ENCODE measurements at regions not wholly inside any gene's neighbourhood (a gene's known extent, or its start where the extent isn't known, plus 50 kb on each side); places are given as distances from the start of the nearest gene placed in this dataset.
"Not testable (repeated sequence)": the region's sequence is repeated elsewhere in the genome, so short reads cannot be mapped to it uniquely, and the experiment has no call there.

DNA sequence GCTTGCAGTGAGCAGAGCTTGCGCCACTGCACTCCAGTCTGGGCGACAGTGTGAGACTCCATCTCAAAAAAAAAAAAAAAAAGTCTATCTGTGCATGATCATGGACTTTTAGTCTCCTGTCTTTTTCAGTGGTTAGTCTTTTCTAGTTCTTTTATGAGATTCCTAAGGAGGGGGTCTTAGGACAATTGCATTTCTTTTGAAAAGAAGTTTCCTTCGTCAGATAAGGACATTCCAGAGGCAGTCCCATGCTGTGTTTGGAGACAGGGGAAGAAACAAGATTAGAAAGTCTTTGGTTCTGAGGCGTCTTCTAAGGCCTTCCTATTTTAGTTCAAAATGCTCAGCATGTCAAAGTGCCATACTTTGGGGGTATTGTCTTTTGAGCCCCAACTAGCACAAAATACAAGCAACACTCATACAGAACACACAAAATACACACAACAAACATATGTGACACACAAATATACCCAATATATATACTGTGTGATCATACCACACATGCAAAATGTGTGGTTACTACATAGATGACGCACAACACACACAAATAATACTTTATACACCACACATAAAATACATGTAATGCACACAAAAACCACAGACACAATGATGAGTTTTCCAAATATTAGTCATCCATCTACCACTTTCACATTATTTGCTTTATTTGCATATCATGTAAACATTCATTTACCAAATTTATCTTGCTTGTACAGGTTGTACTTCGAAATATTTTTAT, 394.5 kb downstream of the SPATA31D1 start:
- DNase-seq (ENCODE audit: low spot score) = no peak

DNA sequence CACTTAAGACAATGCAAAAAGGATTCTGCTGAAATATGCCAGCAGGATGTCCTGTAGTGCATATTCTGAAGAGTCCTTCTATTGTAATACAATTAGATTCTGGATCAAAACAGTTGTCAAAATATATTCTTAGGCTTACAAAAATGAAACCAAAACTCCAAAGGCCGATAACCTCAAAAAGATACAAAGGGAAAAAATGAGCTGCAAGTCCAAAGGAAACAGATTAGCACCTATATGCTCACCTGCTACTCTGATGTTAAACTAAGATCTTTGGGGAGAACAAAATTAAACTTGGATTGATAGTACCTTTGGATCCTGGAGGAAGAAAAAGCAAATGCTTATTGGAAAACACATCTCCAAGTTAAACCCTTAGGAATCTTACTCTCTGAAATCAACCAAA, 397.1 kb downstream of the SPATA31D1 start:
- DNase-seq (ENCODE audit: low spot score) = no peak

DNA sequence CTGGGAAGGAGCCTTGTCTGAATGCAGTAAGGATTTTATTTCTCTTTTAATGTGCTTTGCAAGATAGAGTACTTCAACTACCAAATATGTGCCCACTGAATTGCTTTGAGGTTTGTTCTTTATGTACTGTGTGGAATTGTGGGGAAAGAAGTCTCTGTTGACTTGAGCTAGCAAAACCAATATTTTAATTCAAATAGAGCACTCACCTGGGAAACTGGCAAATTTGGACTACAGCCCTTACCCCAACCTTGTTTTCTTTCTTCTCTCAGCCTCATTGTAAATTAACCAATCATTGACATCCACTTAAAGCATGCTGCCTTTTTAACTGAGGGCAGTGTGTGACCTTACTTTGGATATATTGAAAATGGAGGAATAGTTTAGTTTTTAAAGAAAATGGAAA, 409.0 kb downstream of the SPATA31D1 start:
- no peak for DNase-seq (ENCODE audit: low spot score)

DNA sequence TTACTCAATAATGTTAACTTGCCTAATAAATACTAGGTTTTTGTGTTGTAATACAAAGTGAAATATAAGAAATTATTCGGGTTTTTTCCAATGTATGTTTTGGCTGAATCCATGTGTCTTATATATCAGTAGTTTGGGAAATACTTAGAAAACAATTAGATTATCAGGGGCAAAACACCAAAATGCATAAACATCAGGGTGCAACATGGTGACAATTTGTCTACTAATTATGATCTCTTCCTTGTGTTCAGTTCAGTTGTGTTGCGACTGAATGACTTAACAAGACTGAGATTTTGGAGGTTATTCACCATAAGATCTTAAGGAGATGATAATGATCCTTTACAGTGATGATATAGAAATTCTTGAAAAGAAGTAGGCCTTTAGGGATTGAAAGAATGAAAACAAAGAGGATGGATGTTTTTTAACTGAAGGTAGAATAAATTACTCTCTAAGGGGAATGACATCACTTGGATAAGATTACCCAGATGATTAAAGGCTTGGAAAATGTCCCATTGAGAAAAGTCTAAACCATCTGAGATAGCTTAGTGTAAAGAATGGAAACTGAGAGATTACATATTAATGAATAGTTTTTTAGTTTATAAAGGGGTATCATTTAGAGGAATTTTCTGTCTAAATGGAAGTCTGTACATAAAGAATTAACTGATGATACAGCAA, 415.8 kb downstream of the SPATA31D1 start:
- no peak for DNase-seq (ENCODE audit: low spot score)

DNA sequence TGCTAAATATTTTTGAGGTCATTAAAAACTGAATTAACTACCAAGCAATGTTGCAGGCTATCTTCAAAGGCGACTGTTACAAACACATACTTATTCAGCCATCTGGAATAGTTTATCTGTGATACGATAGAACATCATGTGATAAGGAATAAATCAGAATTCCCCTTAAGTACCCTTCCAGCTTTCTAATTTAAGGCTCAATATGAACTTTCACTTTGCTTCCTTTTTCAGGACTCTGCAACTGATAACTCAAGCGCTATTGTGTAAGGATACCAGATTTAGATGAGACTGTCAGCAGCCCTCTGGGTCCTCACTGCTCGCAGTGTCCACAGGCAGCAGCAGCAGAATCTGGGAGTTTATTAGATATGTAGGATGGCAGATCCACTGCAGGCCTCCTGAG, 416.3 kb downstream of the SPATA31D1 start:
- DNase-seq (ENCODE audit: low spot score) = no peak

DNA sequence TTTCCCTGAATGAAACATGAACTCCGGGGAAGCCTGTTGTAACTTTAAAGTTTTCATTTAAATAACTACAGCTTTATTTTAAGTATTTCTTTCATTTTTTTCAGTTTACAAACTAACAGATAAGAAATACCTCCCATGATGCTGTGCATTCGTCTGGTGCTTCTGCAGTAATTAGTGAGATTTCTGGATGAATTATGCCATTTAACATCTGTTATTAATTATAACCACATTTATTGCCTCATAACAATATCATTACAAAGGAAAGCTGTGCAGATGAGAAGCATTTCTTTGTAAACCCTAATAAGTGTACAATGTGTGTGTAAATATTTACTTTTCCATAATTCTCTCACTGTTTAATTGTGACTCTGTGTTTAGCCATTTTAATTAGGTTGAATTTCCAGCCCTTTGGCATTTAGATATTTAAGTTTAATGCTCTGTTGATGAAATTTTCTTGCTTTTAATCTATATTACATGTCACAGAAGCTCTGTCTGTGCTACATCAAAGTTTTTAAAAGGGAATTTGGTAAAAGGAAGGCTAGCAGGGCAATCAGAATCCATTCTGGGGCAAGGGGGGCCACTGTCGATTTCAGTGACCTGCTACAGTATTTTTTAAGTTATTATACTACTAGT, 418.0 kb downstream of the SPATA31D1 start:
- no peak for DNase-seq (ENCODE audit: low spot score)

DNA sequence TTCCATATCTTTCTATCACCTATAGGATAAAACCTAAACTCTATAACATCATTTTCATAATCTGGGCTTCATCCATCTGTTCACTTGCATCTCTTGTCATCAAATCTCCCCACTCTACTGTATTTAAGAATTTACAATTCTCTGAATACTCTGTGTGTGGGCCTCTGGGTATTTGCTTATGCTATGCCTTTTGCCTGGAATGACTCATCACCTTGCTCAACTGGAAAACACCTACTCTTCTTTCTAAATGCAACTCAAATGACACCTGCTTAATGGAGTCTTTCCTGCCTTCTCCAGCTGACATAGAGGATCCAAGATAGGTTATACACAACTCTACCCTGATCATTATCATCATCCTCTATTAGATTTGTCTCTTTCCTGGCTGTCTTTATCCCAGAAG, 421.7 kb downstream of the SPATA31D1 start:
- DNase-seq (ENCODE audit: low spot score) = peak; percentile 20

DNA sequence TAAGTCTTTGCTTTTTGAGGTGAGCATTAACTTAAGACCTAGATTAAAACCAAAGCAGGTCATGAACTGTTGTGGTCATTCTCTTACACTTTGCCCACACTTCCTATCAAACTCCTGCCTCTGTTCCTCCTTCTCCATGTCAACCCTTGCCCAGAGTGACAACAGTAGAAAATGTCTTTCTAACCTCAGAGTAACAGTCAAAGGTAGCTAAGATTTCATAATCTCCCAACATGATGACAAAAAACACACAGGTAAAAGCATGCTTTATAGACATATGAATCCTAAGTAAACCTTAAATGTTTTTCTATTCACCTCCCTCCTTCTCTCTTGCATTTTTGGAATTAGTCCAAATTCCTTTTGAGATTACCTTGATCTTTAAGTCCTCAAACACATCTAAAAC, 422.3 kb downstream of the SPATA31D1 start:
- DNase-seq (ENCODE audit: low spot score) = no peak

DNA sequence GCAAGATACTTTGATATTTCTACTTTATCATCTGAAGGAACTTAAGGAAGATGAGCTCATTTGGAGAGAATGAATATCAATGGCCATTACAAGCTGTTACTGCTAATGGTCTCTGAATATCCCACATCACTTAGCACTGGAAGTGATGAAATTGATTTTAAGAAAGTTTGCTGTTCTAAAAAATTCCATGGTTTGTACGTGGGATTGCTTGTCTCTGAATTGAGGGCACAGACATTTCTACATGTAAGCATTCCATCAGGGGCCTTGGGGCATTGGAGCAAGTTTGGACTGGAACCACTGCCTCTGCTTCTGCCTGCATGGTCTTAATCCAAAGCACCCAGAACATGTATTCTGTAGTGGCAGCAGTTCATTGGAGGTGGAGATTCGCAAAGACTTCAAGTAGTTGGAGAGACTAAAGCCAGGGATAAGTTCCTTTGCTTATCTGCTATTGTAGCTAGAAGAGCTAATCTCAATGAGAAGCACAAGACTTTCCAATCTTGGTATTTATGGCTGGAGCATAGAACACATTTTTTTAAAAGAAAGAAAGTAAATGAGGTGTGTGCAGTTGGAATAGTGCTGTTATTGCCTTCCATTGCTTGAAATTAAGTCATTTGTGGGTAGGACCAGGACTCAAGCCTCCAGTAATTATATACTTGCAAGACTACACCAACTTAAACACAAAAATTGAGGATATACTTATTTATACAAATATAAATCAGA, 424.2 kb downstream of the SPATA31D1 start:
- DNase-seq (ENCODE audit: low spot score) = no peak

DNA sequence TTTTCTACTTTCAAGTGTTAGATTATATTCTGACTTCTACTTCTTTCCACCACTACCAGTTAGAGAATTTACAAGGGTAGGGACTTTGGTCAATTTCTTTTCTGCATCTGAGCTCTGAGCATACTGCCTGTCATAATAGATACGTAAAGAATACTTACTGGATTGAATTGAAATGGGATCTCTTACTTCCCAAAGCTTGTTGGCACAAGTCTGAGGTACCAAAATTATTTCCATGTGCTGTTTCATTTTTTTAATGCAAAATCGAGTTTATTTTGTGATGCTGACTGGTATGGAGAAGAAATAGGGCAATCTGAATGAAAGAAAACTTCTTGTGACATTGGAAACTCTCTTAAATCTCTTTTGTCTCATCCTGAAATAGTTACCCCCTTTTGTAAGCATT, 428.9 kb downstream of the SPATA31D1 start:
- no peak for DNase-seq (ENCODE audit: low spot score)

DNA sequence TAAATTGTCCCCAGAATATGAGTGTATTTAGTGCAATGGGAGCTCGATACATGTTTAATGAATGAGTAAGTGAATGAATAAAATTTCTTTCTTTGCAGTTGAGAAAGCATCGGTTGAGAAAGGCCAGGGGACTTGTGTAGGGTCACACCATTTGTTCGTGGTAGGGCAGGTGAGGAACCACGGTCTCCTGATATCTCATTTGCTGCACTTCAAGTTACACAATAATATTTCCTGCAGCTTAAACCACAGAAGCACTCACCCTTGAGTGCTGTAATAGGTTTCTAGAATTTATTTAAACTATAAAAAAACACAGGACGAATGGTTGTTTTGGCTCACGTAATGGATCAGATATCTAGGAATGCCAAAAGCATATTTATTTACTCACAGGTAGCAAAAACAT, 429.8 kb downstream of the SPATA31D1 start:
- DNase-seq (ENCODE audit: low spot score) = no peak

DNA sequence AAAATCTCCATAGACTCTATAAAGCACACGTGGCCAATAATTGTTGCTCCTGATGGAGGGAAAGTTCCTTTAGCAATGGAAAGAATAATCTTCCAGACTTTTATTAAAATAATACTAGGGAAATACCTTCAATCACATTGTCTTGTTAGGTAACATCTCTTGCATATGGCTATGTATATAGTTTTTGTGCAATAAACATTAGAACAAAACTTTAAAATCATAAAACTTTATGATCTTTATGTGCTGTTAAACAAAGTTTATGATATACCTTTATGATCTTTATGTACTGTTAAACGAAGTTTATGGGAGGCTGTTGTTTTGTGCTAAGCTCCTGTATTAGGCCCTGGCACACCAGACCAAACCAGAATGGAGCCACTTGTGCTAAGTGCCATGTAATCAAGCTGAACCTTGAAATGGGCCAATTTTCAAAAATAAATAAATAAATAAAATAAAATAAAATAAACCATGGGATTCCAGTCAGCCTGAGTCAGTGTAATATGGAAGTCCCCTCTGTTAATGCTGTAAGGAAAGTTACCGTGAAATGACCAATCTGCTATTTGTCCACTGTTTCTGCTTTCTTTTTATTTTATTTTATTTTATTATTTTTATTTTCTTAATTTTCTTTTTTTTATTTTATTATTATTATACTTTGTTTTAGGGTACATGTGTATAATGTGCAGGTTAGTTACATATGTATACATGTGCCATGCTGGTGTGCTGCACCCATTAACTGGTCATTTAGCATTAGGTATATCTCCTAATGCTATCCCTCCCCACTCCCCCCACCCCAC, 431.3 kb downstream of the SPATA31D1 start:
- no peak for DNase-seq (ENCODE audit: low spot score)

DNA sequence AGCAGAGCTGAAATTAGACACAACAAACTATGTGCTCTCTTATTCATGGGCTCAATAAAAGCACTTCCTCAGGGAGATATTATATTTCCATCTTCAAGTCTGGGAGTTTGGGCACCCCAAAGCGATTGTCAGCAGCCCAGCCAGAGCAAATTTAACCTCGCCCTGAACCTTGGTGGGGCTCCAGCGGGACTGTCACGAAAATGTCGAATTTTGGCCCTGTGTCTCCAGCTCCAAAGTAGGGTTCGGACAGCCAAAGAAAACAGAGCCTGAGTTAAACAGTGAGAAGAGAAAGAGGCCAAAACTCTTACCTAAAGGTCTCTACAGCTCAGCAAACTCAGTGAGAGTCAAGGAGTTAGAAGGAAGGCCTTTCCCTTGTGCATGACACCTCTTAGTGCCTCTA, 432.9 kb downstream of the SPATA31D1 start:
- no peak for DNase-seq (ENCODE audit: low spot score)

DNA sequence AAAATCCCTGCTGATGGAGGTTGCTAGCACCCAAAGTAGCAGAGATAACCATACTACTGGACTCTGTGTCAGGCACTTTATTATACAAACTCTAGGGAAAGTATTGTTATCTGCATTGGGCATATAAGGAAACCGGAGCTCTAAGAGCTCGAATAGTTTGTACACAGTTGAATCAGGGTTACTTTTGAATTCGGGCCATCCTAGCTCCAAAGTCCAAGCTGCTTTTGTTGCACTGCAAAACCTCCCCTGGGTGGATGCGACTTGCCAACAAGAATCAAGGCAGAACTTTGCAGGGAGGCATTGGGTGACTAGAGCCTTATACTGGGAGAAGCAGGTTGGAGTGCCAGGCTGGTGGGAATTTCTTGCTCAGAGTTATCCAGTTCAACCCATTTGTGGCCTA, 435.1 kb downstream of the SPATA31D1 start:
- DNase-seq (ENCODE audit: low spot score) = no peak

DNA sequence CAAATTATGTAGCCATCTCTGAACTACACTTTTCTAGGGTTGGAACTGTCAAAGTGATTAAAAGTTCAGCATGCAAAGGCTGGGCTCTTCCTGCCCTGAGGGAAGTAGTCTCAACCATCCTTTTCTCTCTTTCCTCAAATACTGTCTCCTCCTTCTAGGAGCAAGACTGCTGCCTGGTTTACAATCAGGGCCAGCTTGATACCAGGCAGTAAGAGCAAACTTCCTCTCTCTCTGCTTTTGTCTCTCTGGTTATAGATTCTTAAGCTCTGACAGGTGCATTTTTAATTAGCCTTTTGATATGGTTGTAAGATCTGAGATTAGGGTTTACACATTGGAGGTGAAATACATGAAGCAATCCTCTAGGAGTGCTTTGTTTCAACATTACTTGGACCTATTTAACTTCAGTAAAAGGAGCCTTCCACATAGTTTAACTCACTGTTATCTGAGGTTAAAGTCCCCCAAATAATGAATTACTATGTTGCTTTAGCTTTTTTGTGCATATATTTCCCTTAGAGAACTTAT, 436.1 kb downstream of the SPATA31D1 start:
- DNase-seq (ENCODE audit: low spot score) = no peak

DNA sequence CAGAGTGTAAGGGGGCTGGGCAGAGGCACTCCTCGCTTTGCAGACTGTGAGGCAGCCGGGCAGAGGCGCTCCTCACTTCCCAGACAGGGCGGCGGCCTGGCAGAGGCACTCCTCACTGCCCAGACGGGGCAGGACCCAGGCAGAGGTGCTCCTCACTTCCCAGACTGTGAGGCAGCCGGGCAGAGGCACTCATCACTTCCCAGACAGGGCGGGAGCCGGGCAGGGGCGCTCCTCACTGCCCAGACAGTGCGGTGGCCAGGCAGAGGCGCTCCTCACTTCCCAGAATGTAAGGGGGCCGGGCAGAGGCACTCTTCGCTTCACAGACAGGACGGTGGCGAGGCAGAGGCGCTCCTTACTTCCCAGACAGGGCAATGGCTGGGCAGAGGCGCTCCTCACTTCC, 442.5 kb downstream of the SPATA31D1 start:
- DNase-seq (ENCODE audit: low spot score) = no peak

DNA sequence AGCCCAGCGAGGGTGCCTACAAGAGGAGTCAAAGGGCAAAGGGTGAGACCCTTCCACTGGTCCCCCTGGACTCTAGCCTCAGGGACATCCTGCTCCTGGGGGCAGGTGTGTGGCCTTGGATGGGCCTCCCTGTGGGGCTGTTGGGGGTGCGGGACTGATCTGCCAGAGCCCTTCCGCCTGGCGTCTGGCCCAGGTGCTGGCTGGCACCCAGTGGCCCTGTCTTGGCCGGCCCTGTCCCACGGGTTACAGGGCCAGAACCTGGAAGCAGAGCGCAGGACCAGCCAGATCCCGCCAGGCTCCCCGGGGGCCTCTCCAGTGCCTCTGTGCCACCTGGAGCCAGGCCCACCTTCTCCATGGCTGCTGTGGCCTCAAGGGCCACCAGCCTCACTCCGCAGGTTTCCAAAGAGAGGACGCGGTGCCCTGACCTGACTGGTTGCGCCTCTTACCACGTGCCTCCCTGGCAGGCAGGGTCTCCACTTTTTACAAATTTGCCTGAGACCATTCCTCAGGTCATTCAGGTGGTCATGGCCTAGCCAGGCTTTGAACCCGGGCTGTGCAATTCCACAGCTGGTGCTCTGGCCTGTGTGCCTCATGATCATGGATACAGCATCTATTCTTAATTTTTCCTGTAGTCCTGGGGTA, 444.8 kb downstream of the SPATA31D1 start:
- DNase-seq (ENCODE audit: low spot score) = not testable (repeated sequence)

DNA sequence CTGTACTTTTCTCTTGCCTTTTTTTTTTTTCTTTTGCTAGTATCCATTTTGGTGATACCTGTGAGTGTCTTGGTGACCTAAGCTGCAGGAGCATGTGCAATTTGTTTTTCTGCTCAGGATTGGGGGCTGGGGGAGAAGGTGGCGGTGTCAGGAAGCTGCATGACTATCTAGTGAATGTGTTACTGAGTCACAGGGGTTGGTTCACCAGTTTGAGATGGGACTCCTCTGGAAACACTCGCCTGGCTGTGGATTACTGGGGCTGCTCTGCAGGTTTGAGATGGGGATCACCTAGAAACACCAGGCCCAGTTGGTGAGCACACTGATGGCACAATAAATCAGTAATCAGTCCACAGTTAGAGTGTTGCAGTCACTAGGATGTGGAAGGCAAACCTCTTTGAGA, 447.9 kb downstream of the SPATA31D1 start:
- no peak for DNase-seq (ENCODE audit: low spot score)

DNA sequence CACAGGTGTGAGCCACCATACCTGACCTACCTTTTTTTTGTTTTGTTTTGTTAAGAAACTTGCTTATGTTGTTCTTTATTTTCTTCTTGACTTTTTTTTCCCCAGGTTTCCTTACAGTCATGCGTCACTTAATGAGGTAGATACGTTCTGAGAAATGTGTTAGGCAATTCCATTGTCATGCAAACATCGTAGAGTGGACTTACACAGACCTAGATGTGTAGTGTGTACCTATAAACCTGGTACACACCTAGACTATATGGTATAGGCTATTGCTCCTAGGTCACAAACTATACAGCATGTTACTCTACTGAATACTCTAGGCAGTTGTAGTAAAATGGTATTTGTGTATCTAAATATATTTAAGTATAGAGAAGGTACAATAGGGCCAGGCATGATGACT, 448.6 kb downstream of the SPATA31D1 start:
- not testable (repeated sequence) for DNase-seq (ENCODE audit: low spot score)

DNA sequence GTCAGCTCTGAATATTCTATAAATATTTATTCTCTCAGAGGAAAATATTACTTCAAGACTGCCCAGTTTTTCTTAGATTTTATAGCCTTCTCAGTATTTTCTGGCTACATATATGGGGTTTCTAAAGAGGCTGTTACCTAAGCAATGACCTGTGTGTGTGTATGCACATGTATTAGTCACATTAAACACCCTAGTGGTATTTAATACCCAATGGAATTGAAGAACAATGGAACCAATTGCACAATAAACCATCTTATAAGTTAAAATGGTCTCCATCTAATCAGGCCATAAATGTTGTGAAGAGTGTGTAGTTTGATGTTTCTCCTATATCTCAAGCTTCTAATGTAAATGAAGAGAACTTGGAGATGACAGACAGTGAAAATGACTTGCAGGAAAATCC, 450.0 kb downstream of the SPATA31D1 start:
- DNase-seq (ENCODE audit: low spot score) = no peak

DNA sequence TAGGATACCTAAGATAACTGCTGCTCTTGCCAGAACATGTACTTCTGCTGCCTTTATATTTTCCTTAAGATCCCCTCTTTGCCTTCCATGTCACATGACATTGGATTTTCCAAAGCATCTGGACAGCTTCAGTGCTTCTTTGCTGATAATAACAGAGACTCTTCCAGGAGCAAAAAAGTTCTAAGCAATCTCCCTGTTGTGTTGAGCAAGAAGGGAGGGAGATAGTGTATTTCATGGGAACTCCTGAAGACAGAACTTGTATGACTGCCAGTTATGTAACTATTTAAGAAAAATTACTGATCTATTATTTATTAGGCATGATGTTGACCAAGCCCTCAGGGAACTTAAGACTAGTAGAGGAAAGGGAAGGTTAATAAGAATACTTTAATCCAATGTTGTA, 454.7 kb downstream of the SPATA31D1 start:
- DNase-seq (ENCODE audit: low spot score) = no peak

Data from activated CD4-positive, alpha-beta T cell treated with anti-CD3 and anti-CD28 coated beads, Interleukin-2, Interleukin-4, amounts not matched to agents 100 ng/mL and 50 ng/mL, durations not matched to agents 16 hours and 8 hours (primary cell).